Stimulated activated CD4-positive, alpha-beta T cell treated with anti-CD3 and anti-CD28 coated beads, Interleukin-2, amount 100 ng/mL, for 48 hours (primary cell): ENCODE measurements at regions not wholly inside any gene's neighbourhood (a gene's known extent, or its start where the extent isn't known, plus 50 kb on each side); places are given as distances from the start of the nearest gene placed in this dataset.
"Not testable (repeated sequence)": the region's sequence is repeated elsewhere in the genome, so short reads cannot be mapped to it uniquely, and the experiment has no call there.

Experiments used
- DNase-seq, 2 donors: peaks; one replicate each; pipeline ENCODE4 v3.0.0-alpha.2; 2020

DNA sequence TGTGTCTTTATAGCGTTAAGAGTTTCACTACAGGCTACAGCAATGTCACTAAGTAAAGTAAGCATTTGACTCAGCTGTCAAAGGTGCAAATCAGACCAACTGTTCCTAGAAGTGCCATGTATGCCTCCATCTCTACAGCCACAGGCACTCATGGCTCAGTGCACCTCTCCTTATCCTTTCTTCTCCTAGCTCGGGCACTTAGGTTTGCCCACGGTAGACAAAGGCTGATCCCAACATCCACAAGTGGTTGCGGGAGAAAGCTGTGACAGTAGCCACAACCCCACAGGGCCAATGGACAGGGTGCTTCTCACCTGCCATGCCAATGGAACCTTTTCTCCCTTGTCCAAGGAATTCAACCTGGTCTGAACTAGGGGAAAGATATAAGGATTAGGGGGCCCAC lies 228.5 kb upstream of the EXOC2 start:
- DNase-seq = no peak

- DNase-seq = no peak
Observed at GRCh38 chr6:920512-920911, 227.6 kb upstream of the EXOC2 start.

DNA sequence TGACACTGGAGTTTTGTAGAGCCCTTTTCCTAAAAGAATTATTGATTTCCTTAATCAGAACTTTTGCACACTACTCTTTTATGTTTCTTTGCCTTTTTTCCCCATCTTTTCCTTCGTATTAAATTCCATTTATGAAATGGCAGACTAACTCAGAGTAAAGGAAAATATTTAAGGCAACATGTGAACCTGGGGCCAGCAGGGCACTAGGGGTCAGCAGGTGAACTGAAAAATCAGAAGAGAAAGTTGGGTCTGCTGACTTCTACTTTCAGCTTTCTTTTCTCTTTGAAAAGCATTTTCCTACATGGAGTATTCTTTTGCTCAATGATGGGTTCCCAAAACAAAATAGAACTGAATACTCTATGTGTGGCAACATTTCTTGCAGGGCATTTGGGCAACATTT lies 226.6 kb upstream of the EXOC2 start:
- no peak for DNase-seq

DNA sequence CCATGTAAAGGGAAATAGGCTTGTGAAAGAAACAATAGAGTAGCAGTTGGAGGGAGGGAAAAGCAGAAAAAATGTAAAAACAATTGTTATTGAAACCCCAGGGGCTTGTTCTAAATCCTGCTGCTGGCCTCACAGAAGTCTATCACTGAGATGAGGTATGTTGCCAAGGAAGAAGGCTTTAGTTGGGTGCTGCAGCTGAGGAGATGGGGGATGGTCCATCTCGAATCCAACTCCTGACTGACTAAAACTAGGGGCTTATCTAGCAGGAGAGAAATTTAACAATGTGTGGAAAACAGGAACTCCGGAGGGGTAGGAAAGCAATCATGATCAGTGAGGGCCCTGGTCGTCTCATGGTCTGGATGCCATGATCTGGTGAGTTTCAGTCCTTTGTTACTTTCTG lies 225.0 kb upstream of the EXOC2 start:
- no peak for DNase-seq

DNA sequence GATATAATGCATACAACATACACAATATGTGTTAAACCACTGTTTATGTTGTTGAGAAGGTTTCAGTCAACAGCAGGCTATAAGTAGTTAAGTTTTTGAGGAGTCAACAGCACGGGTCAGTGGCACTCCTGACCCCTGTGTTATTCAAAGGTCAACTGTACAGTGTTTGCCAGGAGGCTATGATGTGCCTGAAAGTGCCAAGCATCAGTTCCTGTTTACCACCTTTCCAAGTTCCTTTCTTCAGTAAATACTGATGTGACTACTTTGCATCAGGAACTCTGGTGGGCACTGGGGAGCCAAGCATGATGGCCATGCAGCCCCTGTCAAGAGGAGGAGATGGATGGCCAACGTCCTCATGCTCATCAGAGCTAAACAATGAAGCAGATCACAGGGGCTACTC lies 224.4 kb upstream of the EXOC2 start:
- DNase-seq = no peak

DNA sequence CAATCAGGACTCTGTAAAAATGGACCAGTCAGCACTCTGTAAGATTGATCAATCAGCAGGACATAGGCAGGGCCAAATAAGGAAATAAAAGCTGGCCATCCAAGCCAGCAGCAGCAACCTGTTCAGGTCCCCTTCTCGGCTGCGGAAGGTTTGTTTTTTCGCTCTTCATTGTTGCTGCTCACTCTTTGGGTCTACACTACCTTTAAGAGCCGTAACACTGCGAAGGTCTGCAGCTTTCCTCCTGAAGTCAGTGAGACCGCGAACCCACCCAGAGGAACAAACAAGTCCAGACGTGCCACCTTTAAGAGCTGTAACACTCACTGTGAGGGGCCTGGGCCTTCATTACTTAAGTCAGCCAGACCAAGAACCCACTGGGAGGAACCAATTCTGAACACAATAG lies 223.2 kb upstream of the EXOC2 start:
- no peak for DNase-seq

GRCh38 chr6:912871-913835 lies 220.2 kb upstream of the EXOC2 start:
- no peak for DNase-seq

DNA sequence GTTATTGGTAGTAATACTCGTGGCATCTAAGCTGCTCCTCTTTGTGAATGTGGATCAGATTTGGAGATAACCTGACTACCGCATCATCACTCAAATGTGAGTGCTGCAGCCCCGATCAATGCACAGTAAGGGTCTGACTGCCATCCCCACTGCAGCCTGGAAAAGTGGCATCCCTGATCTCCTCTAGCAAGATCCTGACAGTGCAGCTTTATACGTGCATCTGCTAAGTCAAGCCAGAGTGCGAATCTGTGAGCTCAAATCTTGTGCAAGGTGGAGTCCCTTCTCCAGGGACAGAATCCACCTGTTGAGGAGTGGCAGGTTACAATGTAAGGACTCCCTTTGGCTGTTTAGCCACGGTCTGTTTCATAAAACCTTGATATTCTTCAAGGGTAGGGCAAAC lies 215.0 kb upstream of the EXOC2 start:
- DNase-seq = no peak

GRCh38 chr6:906920-907319 lies 214.0 kb upstream of the EXOC2 start:
- DNase-seq = no peak

- no peak for DNase-seq
Observed at GRCh38 chr6:905556-905955, 212.6 kb upstream of the EXOC2 start.

DNA sequence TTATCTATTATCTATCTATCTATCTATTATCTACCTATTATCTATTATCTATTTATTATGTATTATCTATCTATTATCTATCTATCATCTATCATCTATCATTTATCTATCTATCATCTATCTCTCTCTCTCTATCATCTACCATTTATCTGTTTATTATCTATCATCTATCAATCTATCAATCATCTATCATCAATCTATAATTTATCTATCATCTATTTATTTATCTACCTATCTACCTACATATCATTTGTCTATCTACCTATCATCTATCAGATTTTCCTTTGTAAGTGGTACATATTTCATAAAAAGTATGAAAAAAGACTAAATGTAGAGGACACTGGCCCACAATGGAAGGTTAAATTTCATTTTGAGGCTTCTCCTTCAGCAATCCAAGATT lies 212.1 kb upstream of the EXOC2 start:
- DNase-seq = no peak

DNA sequence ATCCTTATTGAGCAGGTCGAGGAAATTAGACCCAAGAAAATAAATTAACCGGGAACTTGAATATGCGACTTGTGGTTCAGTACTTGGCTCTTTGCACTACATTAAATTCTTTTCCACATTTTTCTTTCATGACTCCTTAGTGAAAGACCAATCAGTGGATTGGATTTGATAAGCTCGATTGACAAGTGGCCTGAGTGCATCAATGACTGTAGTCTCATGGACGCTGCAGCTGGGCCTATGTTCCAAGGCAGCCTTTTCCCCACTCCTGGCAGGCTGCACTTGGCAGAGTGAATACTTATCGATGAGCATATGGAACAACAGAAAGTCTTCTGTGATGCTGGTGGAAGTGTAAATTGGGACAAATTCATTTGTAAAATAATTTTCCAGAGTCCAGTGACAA lies 210.8 kb upstream of the EXOC2 start:
- no peak for DNase-seq

DNA sequence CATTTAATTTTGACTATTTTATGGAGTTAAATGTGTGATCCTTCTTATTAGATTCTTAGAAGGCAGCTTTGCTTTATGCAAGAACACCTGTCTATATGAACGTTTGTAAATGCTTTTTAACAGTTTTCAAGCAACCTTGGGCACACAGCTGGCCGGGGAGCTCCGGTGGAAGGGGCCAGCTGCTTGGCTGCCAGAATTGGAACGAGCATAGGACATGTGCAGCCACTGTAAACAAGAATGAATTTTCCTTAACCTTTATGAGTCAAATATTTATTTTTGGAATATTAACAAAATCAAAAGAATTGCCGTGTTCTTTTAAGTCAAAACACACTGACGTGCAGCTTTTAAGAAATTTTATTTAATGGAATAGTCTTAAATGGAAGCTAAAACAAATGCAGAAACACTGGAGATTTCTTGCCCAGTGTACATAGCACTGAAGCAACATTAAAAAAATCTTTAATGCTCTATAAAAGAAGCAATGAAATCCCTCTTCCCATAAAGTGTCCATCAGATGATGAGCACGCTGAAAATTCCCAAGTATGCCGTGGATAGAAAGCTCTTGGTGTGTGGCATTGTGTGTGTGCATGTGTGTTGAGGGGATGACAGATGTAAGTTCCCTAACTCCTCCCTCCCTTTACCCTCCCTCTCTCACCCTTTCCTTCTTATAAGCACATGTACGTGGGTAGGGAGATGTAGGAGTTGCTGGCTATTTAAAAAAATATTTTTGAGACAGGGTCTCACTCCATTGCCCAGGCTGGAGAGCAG lies 208.9 kb upstream of the EXOC2 start:
- no peak for DNase-seq

GRCh38 chr6:900716-901605 lies 208.0 kb upstream of the EXOC2 start:
- DNase-seq = no peak

DNA sequence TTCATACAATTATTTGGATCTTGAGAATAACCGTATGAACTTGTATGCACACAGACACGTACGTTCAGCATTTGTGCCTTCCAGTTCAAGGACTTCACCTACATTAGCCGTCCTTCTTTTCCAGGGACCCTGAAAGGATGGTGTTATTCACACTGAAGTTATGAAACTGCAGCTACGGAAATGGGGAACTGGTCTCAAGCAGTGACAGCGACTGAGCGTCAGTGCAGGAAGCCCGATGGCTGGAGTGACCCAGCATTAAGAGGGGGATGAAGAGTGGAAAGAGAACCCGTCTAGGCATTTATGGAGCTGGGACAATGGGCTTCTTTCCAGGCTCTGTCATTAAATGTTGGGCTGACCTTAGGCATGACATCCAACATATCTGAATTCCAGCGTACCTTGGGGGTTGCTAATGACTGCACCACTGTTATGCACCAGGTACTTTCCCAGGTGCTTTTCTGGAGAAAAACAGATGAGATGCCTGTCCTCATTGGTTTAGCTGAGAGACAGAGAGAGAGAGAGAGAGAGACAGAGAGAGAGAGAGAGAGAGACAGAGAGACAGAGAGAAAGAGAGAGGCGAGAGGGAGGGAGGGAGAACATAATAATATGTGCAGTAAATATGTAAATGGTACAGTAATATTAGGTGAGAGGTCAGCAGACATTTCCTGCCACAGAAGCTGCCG lies 204.7 kb upstream of the EXOC2 start:
- DNase-seq = no peak

DNA sequence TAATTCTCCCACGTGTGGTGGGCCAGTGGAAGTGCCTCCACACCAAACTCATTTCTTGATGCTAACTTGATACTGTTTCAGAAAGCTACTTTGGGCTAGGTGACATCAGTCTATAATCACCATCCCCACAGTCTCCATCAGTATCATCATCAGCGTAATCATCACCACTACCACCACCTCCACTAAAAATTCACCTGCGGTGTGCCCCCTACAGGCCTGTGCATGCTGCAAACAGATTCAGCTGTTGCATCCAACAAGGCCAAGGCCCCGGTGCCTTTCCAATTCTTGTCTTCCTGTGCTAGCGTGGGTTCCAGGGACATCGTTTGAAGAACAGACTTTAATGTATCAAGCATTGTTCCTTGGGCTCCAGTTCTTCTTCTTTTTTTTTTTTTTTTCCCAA lies 201.3 kb upstream of the EXOC2 start:
- DNase-seq = no peak

DNA sequence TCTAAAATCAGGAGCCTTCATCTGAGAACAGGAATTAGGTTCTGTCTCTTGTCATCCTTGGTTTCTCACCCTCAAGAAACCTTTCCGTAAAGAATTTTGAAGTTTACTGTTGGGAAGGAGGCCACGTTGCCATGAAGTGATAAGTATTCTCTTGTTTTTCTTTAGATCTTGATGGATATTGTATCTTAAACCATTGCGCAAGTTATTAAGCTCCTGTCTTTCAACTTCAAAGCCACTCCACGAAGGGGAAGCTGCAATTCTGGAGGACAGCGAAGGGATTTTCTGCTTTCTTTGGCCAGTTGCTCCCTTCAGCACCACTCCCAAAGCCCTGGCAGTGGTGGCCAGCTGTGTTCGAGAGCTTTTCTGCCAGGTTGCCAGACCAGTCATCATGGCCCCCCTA lies 198.1 kb upstream of the EXOC2 start:
- no peak for DNase-seq

- no peak for DNase-seq
Observed at GRCh38 chr6:890201-890600, 197.3 kb upstream of the EXOC2 start.

GRCh38 chr6:887583-888235 lies 194.8 kb upstream of the EXOC2 start:
- DNase-seq = no peak

GRCh38 chr6:886116-886515 lies 193.2 kb upstream of the EXOC2 start:
- not testable (repeated sequence) for DNase-seq

- no peak for DNase-seq
Observed at GRCh38 chr6:885051-885590, 192.2 kb upstream of the EXOC2 start.

- no peak for DNase-seq
Observed at GRCh38 chr6:884570-884969, 191.6 kb upstream of the EXOC2 start.
